ENCODE measurements at regions not wholly inside any gene's neighbourhood (a gene's known extent, or its start where the extent isn't known, plus 50 kb on each side); places are given as distances from the start of the nearest gene placed in this dataset.

DNA sequence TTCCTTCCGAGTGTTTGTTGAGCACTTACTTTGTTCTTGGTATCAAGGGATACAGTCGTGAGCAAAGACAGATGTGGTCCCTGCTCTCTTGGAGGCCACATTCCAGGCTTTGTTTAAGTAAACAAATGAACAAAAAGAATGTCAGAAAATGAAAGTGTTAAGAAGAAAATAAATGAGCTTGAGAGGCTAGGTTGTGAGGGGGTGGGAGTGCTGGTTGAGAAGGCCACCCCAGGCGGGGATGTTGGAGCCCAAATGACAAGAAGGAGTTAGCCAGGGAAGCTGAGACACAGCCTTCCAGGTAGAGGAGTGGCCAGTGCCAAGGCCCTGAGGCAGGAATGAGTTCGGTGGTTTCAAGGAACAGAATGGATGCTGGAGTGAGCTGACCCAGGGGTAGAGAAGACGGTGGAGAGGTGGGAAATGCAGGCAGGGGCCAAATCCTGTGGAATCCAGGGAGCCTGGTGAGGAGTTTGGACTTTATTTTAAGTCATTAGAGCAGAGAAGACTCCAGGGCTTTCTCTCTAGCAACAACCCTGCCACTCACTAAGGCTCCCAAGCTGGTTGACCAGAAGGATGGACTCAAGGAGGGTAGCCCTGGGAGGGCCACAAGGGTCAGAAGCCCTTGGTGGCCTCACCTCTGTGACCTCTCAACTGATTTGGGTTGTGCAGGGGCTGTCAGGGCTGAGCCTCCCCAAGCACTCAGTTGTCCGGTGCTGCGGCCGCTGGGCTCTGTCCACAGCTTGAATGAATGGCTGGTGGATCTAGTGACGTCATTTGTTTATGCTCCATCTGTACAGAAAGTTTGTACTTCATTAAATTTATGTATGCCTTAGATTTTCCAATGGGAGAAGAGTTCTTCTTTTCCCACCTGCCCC lies 66.0 kb upstream of the STX16 start:
- H3K27me3 Mint-ChIP-seq (ENCODE audit: unreplicated experiment) = peaks cover 7% of the 10 kb centered on the region
- no peaks in the 10 kb centered on the region for H3K4me1 Mint-ChIP-seq (ENCODE audit: unreplicated experiment)
- no peak overlapping the region for H3K4me3 Mint-ChIP-seq (ENCODE audit: unreplicated experiment)
- DNase-seq (ENCODE audit: low spot score) = no peak
- TF ChIP-seq, protein P1, sequence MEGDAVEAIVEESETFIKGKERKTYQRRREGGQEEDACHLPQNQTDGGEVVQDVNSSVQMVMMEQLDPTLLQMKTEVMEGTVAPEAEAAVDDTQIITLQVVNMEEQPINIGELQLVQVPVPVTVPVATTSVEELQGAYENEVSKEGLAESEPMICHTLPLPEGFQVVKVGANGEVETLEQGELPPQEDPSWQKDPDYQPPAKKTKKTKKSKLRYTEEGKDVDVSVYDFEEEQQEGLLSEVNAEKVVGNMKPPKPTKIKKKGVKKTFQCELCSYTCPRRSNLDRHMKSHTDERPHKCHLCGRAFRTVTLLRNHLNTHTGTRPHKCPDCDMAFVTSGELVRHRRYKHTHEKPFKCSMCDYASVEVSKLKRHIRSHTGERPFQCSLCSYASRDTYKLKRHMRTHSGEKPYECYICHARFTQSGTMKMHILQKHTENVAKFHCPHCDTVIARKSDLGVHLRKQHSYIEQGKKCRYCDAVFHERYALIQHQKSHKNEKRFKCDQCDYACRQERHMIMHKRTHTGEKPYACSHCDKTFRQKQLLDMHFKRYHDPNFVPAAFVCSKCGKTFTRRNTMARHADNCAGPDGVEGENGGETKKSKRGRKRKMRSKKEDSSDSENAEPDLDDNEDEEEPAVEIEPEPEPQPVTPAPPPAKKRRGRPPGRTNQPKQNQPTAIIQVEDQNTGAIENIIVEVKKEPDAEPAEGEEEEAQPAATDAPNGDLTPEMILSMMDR (IDR thresholded peaks at IDR 0.05; ENCODE audit: unreplicated experiment) = no peak
- H3K27ac Mint-ChIP-seq (ENCODE audit: unreplicated experiment) = no peak overlapping the region
- no peaks in the 10 kb centered on the region for H3K36me3 Mint-ChIP-seq (ENCODE audit: low read depth, unreplicated experiment)
- H3K9me3 Mint-ChIP-seq (ENCODE audit: unreplicated experiment) = no peaks in the 10 kb centered on the region

DNA sequence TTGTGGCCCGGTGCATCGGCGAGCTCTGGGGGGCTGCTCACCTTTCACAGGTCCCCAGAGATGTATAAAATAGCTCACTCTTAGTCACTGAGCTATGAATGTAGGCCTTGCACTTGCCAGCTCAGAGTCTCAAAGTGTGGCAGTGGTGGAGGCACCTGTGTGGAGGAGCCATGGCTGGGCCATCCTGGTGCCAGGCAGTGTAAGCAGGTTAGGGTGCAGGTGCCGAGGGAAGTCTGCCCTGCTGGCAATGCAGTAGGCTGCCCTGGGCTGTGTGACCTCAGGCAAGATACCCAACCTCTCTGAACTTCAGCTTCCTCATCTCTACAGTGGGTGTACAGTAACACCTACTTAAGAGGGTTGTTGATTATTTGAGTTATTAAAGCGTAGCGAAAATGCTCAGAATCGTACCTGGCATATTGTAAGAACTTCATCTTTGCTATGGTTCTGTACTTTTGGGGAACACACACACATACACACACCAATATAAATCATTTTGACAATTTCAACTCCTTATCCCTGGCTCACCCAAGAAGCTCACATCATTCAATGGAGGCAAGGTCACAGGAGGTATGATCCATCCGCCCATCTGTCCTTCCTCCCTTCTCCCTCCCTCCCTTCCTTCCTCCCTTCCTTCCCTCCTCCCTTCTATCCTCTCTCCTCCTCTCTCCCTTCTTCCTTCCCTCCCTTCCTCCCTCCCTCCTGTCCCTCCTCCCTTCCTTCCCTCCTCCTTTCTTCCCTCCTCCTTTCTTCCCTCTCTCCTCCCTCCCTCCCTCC lies 66.8 kb upstream of the STX16 start:
- no peak overlapping the region for H3K27ac Mint-ChIP-seq (ENCODE audit: unreplicated experiment)
- H3K27me3 Mint-ChIP-seq (ENCODE audit: unreplicated experiment) = peaks cover 7% of the 10 kb centered on the region
- TF ChIP-seq, protein P1 (IDR thresholded peaks at IDR 0.05; ENCODE audit: unreplicated experiment) = no peak
- H3K36me3 Mint-ChIP-seq (ENCODE audit: low read depth, unreplicated experiment) = no peaks in the 10 kb centered on the region
- no peak for DNase-seq (ENCODE audit: low spot score)
- H3K9me3 Mint-ChIP-seq (ENCODE audit: unreplicated experiment) = no peaks in the 10 kb centered on the region
- H3K4me3 Mint-ChIP-seq (ENCODE audit: unreplicated experiment) = no peak overlapping the region
- no peaks in the 10 kb centered on the region for H3K4me1 Mint-ChIP-seq (ENCODE audit: unreplicated experiment)

DNA sequence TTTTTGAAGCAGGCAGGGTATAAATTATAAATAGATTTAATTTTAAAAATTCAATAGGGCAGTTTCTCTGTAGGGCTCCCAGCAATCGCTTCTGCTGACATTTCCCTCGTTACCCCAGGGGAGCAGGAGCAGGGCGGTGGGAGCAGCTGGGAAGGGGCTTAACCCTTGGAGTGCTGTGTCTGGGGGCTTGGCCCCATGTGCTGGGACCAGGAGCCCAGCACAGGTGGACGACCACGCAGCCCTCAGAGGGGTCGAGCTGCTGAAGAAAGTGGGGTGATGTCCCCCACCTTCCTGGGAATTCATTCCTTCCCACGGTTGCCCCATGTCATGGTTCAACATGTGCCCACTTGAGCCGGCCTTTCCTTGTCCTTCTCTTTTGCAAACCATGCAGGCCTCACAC lies 67.5 kb upstream of the STX16 start:
- H3K9me3 Mint-ChIP-seq (ENCODE audit: unreplicated experiment) = no peaks in the 10 kb centered on the region
- peaks cover 1% of the 10 kb centered on the region for H3K4me1 Mint-ChIP-seq (ENCODE audit: unreplicated experiment)

DNA sequence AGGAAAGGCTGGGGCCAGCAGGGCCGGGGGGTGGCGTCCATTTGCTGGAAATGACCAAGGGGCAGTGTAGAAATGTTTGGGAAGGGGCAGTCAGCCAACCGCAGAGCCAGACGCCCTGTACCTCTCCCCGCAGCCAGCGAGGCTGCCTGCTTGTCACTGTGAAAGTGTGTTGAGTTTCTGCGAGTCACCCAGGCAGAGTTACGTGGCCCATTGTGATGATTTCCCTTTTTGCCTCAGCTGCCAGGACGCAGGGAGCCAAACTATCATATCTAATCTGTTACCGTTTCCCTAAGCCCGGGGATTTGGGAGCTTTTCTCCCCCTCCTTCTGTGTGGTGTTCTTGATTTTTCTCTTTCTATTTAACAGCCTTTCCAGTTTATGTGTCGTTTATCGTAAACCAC lies 67.9 kb upstream of the STX16 start:
- peaks cover 2% of the 10 kb centered on the region for H3K4me1 Mint-ChIP-seq (ENCODE audit: unreplicated experiment)
- peaks cover 7% of the 10 kb centered on the region for H3K27me3 Mint-ChIP-seq (ENCODE audit: unreplicated experiment)
- H3K36me3 Mint-ChIP-seq (ENCODE audit: low read depth, unreplicated experiment) = no peaks in the 10 kb centered on the region
- TF ChIP-seq, protein P1 (IDR thresholded peaks at IDR 0.05; ENCODE audit: unreplicated experiment) = no peak
- no peaks in the 10 kb centered on the region for H3K9me3 Mint-ChIP-seq (ENCODE audit: unreplicated experiment)
- DNase-seq (ENCODE audit: low spot score) = no peak
- no peak overlapping the region for H3K27ac Mint-ChIP-seq (ENCODE audit: unreplicated experiment)
- H3K4me3 Mint-ChIP-seq (ENCODE audit: unreplicated experiment) = no peak overlapping the region

More for the DNA sequence above, 67.5 kb upstream of the STX16 start:
- H3K27me3 Mint-ChIP-seq (ENCODE audit: unreplicated experiment) = peaks cover 7% of the 10 kb centered on the region
- no peak overlapping the region for H3K27ac Mint-ChIP-seq (ENCODE audit: unreplicated experiment)
- H3K4me3 Mint-ChIP-seq (ENCODE audit: unreplicated experiment) = no peak overlapping the region
- TF ChIP-seq, protein P1 (IDR thresholded peaks at IDR 0.05; ENCODE audit: unreplicated experiment) = no peak
- DNase-seq (ENCODE audit: low spot score) = no peak
- no peaks in the 10 kb centered on the region for H3K36me3 Mint-ChIP-seq (ENCODE audit: low read depth, unreplicated experiment)

DNA sequence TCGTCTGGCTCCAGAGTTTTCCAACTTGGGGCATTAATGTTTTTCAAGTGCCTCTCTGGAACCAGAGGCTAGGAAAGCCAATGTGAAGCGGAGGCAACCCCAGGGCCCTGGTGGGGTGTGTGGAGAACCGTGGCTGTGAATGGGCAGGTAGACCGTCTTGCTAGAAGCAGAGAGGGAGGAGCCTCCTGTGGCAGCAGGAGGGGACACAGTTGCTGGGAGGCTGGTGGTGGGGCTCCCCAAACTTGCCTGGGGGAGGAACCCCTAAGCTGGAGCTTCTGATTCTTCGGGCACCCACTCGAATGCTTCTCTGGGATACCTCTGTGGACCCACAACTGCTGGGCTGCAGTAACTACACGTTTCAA lies 65.3 kb upstream of the APCDD1L start:
- peaks cover 2% of the 10 kb centered on the region for H3K4me1 Mint-ChIP-seq (ENCODE audit: unreplicated experiment)
- H3K9me3 Mint-ChIP-seq (ENCODE audit: unreplicated experiment) = no peaks in the 10 kb centered on the region
- TF ChIP-seq, protein P1 (IDR thresholded peaks at IDR 0.05; ENCODE audit: unreplicated experiment) = no peak
- no peaks in the 10 kb centered on the region for H3K36me3 Mint-ChIP-seq (ENCODE audit: low read depth, unreplicated experiment)
- H3K4me3 Mint-ChIP-seq (ENCODE audit: unreplicated experiment) = no peak overlapping the region
- H3K27me3 Mint-ChIP-seq (ENCODE audit: unreplicated experiment) = peaks cover 5% of the 10 kb centered on the region
- no peak for DNase-seq (ENCODE audit: low spot score)
- H3K27ac Mint-ChIP-seq (ENCODE audit: unreplicated experiment) = no peak overlapping the region
